SU-DHL-6 (cell line): ENCODE measurements at regions not wholly inside any gene's neighbourhood (a gene's known extent, or its start where the extent isn't known, plus 50 kb on each side); places are given as distances from the start of the nearest gene placed in this dataset.

Experiments used
- EZH2phosphoT487 ChIP-seq: fragments of 200-600 bp; sonication (generic), shearing (Covaris generic); conservative IDR thresholded peaks from 2 replicates; pipeline ENCODE4 v1.6.1; 2018; ENCODE audit warnings: mild to moderate bottlenecking, antibody characterized with exemption, low read length, moderate library complexity, mixed read lengths
- TF ChIP-seq, protein P1 (sequence below): fragments of 200-600 bp; sonication (generic); IDR thresholded peaks from one replicate; pipeline ENCODE4 v1.5.1; 2017; ENCODE audit warnings: antibody characterized with exemption, mild to moderate bottlenecking, low read length, moderate library complexity; ENCODE audit not compliant: insufficient read depth, poor library complexity, severe bottlenecking

DNA sequence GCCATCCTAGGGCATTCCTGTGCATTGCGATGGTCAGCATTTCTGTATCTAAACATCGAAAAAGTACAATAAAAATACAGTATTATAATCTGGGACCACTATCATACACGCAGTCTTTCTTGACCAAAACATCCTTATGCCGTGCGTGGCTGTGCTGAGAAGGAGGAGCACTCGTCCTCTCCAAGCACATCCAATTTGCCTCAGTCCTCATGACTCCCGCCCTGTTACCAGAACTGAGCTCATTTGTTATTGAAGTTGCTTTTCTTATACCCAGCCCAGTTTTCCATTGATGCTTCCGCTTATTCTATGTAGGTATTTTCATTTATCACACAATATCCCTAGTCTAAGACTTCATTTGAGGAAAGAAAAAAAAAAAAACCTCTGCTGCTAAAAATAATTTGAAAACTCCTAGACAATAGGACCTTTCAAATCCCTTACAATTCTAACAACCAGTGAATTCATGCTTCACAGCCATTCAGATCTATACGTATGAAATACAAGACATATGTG, 236.9 kb upstream of the PLEKHG7 start:
- TF ChIP-seq, protein P1, sequence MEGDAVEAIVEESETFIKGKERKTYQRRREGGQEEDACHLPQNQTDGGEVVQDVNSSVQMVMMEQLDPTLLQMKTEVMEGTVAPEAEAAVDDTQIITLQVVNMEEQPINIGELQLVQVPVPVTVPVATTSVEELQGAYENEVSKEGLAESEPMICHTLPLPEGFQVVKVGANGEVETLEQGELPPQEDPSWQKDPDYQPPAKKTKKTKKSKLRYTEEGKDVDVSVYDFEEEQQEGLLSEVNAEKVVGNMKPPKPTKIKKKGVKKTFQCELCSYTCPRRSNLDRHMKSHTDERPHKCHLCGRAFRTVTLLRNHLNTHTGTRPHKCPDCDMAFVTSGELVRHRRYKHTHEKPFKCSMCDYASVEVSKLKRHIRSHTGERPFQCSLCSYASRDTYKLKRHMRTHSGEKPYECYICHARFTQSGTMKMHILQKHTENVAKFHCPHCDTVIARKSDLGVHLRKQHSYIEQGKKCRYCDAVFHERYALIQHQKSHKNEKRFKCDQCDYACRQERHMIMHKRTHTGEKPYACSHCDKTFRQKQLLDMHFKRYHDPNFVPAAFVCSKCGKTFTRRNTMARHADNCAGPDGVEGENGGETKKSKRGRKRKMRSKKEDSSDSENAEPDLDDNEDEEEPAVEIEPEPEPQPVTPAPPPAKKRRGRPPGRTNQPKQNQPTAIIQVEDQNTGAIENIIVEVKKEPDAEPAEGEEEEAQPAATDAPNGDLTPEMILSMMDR = no peak
- TF ChIP-seq EZH2phosphoT487 = no peak
